Activated CD8-positive, alpha-beta memory T cell treated with anti-CD3 and anti-CD28 coated beads, Interleukin-2, amount 50 U/mL, for 24 hours (primary cell): ENCODE measurements at regions not wholly inside any gene's neighbourhood (a gene's known extent, or its start where the extent isn't known, plus 50 kb on each side); places are given as distances from the start of the nearest gene placed in this dataset.

Source experiments
- DNase-seq: peaks from one replicate; pipeline ENCODE4 v3.0.0-alpha.2; 2020; ENCODE audit errors: extremely low read depth

- no peak for DNase-seq
Observed at GRCh38 chr9:126152622-126153362, 173.8 kb upstream of the MVB12B start.

DNA sequence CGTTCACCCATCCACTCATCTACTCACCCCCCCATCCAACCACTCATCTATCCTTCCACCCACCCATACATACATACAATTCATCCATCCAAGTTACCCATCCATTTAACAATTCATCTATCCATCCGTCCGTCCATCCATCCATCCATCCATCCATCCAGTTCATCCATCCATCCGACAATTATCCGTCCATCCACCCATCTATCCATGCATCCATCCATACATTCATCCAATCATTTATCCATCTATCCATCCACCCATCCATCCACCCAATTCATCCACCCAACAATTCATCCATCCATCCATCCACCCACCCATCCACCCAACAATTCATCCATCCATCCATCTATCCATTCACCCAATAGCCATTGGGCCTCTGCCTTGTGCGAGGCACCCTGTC lies 173.2 kb upstream of the MVB12B start:
- DNase-seq, result no peak

DNA sequence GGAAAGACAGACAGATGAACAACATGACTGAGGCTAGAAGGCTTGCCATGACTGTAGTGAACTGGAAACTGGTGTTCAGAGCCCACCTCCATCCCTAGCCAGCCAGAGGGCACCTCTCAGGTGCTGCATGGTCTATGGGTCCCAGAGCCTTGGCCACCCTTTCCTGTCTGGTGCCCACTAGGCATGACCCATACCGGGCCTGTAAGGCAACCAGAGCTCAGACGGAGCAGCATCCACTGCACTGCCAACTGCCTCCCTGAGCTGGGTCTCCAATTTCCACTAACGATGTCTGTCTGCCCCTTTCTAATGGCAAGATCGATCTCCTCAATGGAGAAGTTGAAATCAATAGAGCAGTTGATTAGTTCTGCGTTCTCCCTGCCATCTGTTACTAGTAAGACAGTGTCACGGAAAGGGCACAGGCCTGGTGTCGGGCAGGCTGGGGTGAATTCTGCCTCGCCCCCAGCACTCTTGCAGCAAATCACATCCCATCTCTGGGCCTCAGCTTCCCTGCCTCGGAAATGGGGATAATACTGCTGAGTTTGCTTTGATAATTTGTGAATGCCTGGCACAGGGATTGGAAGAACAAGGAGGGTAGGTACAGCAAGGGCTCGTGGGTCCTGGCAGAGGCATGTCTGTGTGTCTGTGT lies 172.3 kb upstream of the MVB12B start:
- DNase-seq, result no peak

DNA sequence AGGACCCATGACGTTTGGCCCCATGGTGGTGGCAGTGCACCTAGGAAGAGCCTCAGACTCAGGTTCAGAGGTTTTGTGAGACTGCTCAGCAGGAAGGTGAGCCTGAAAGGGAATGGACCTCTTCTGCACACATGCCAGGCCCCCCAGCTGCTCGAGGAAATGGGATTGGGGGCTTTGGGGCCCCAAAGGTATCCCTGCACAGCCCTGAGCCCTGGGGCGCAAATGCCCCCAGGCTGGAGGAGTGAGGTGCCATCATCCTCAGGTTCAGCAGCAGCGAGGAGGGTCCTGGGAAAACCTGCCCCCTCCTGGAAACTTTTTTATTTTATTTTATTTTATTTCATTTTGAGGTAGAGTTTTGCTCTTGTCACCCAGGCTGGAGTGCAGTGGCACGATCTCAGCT lies 171.8 kb upstream of the MVB12B start:
- no peak for DNase-seq

- no peak for DNase-seq
Observed at GRCh38 chr9:126155756-126156664, 170.6 kb upstream of the MVB12B start.

DNA sequence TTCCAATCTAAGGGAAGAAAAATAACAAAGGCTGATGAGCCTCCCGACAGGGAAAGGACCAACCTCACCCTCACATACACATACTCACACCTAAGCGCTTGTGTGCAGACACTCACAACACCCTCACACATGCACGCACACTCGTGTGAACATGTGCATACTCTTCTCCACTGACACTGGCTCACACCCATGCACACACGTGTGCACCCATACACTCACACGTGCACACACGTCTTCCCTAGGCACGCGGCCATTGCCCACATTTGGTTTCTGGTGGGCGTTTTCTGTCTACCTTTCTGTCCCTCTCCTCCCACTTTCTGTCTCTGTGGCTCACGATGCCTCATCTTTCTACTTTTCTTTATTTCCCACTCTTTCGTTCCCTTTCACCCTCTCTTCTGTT lies 169.7 kb upstream of the MVB12B start:
- DNase-seq, result no peak

DNA sequence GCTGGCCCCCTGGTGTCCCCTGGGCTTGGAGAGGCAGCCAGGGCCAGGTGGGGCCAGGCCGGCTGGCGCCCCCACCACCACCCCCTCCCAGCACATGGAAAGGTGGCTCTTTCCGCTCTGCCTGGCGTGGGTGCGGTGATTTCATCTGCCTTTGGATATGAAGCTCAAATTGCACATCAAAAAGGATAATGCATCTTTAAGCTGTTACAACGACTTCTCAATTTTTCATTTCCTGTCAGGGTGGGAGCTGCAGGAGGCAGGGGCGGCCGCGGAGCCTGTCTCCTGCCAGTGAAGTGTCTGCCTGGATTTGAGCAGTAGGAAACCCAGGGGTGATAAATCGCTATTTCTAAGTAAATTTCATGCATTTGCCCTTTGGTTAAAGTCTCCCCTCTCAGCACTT lies 169.2 kb upstream of the MVB12B start:
- no peak for DNase-seq

DNA sequence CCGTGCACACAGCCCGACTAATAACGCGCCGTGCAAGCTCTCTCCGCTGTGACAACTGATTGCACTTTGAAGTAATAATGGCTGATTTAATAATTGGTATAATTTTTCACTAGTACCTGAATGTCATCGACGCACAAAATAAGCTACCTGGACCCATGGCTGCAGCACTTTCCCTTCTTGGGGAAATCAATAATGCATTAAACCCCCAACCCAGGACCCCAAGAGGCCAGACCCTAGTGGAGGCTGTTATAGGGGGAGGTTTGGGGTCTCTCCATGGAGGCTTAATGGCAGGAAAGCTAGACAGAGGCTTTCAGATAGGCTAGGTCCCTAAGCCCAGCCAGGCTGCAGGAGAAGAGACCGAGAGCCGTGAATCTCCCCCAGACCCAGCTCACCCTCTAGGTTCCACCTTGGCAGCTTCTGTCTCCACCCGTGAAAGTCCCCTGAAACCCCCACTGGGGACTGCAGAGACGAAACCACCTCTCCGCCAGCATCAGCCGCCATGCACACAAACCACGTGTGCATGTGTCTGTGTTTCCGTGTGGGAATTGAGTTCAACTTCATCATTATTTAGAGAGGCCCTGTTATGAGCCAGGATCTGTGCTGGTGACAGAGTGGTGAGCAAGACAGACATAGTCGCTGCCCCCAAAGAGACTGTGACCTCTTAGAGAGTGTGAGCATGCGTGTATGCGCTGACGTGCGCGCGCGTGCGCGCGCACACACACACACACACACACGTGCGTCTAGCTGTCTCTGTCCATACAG lies 168.6 kb upstream of the MVB12B start:
- DNase-seq, result no peak

GRCh38 chr9:126158588-126159429 lies 167.8 kb upstream of the MVB12B start:
- no peak for DNase-seq

- DNase-seq, result no peak
Observed at GRCh38 chr9:126159430-126160060, 167.1 kb upstream of the MVB12B start.

GRCh38 chr9:126160067-126160853 lies 166.4 kb upstream of the MVB12B start:
- no peak for DNase-seq

- DNase-seq, result no peak
Observed at GRCh38 chr9:126160854-126161329, 165.7 kb upstream of the MVB12B start.

GRCh38 chr9:126162611-126163381 lies 163.8 kb upstream of the MVB12B start:
- no peak for DNase-seq

GRCh38 chr9:126164796-126165525 lies 161.7 kb upstream of the MVB12B start:
- no peak for DNase-seq

DNA sequence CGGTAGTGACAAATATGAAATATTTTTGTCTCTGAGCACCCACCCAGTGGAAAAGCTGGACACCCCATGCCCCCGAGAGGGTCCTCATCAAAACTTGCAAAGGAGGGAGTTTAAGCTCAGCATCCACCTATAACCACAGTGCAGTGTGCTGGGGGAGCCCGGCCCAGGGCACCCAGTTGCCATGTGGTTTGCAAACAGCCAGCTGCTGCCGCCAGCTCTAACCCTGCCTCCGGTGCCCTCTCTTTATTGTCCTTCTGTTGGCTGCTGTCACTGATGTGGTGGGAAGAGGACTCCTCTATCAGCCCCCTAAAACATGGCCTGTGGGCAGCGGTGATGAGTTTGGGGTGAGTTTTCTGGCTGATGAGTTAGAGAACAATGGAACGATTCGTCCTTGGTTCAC lies 160.9 kb upstream of the MVB12B start:
- no peak for DNase-seq

DNA sequence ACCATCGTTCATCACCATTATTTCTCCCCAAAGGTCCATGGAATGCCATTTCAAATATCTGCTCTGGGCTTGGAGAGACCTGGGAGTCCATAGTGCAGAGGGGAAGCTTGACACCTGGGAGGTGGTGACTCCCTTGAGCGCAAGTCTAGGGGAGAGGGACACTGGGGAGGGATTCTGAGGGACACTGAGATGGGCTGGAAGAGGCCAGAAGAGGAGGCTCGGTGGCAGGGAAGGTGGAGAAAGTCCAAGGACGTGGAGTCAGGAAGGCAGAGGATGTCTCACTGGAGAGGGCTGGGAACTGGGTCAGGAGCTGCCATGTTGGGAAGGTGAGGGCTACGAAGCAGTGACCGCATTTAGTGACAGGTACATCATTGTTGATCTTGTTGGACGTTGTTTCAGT lies 160.3 kb upstream of the MVB12B start:
- no peak for DNase-seq

GRCh38 chr9:126166866-126167265 lies 159.8 kb upstream of the MVB12B start:
- no peak for DNase-seq

DNA sequence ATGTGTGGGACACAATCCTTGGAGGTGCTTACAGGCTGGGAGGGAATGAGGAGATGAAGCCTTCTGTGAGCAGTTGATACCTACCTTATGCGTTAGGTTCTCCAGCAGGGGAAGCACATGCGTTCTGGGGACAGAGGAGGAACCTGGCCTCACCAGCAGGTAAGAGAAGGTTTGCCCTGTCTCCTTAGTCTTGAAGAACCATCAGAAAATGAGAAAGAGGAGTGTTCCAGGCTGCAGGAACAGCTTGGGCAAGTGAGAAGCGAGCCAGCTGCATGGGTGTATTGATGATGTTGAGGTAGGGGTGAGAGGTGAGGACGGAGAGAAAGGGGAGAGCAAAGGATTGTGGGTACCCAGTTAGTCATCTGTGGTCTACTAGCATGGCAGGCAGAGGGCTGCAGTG lies 156.9 kb upstream of the MVB12B start:
- DNase-seq, result no peak
